LNCAP (cell line): ENCODE measurements at regions not wholly inside any gene's neighbourhood (a gene's known extent, or its start where the extent isn't known, plus 50 kb on each side); places are given as distances from the start of the nearest gene placed in this dataset.

Source experiments
- CTCF ChIP-seq: fragments of 450-650 bp; IDR thresholded peaks from 2 replicates; pipeline ENCODE4 v1.5.1; 2017; ENCODE audit warnings: mild to moderate bottlenecking

GRCh38 chr1:199150756-199151155 is 511.9 kb downstream of the PTPRC start:
- TF ChIP-seq CTCF: no peak

GRCh38 chr1:199151634-199152425 is 513.0 kb downstream of the PTPRC start:
- no peak for TF ChIP-seq CTCF

- no peak for TF ChIP-seq CTCF
Measured at GRCh38 chr1:199152676-199153075, 513.8 kb downstream of the PTPRC start.

GRCh38 chr1:199155166-199156019 is 516.6 kb downstream of the PTPRC start:
- TF ChIP-seq CTCF: no peak

GRCh38 chr1:199157494-199157893 is 518.7 kb downstream of the PTPRC start:
- TF ChIP-seq CTCF: no peak

- no peak for TF ChIP-seq CTCF
Measured at GRCh38 chr1:199160521-199161318, 521.9 kb downstream of the PTPRC start.

GRCh38 chr1:199161319-199161680 is 522.5 kb downstream of the PTPRC start:
- no peak for TF ChIP-seq CTCF
